HG03025 (cell line): ENCODE measurements at regions not wholly inside any gene's neighbourhood (a gene's known extent, or its start where the extent isn't known, plus 50 kb on each side); places are given as distances from the start of the nearest gene placed in this dataset.

Experiments used
- ATAC-seq: cut with Tn5 transposase; IDR thresholded peaks from one replicate; pipeline ENCODE4 v1.9.1; 2021; ENCODE audit warnings: mild to moderate bottlenecking, moderate library complexity; ENCODE audit not compliant: unreplicated experiment, low FRiP score

DNA sequence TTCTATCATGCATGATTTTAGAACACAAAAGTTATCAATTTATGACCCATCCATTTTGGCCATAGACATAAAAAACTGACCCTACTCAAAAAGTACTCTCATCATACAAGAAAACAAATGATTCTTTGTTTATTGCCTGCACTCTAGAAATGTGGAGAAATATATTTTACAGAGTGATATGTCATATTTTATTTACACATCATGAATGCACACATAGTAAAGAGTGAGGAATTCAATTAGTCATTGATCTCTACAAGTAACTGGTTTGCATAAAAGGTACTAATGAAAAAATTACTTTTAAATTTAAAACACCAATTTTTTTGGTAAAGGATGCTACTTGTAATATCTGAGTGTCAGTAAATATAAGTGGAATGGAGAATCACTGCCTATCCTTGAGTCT is 242.5 kb upstream of the FAT4 start:
- no peak for ATAC-seq

DNA sequence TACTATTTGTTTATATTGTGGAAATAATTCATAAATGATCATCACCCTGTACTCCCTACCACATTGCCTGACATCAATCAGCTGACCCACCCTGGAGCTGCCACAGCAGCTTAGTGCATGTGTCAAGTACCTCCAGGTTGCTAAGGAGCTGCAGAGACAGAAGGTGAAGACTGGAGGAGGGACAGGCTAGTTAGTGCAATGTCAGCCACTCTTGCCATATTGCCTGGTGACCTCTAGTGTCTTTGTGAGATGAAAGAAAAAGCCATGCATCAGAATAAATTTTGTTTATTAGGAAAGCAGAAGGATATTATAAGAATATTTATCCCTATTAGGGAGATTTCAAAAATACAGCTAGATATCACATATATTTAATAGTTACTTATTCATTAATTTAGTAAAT is 243.9 kb upstream of the FAT4 start:
- ATAC-seq, result no peak

DNA sequence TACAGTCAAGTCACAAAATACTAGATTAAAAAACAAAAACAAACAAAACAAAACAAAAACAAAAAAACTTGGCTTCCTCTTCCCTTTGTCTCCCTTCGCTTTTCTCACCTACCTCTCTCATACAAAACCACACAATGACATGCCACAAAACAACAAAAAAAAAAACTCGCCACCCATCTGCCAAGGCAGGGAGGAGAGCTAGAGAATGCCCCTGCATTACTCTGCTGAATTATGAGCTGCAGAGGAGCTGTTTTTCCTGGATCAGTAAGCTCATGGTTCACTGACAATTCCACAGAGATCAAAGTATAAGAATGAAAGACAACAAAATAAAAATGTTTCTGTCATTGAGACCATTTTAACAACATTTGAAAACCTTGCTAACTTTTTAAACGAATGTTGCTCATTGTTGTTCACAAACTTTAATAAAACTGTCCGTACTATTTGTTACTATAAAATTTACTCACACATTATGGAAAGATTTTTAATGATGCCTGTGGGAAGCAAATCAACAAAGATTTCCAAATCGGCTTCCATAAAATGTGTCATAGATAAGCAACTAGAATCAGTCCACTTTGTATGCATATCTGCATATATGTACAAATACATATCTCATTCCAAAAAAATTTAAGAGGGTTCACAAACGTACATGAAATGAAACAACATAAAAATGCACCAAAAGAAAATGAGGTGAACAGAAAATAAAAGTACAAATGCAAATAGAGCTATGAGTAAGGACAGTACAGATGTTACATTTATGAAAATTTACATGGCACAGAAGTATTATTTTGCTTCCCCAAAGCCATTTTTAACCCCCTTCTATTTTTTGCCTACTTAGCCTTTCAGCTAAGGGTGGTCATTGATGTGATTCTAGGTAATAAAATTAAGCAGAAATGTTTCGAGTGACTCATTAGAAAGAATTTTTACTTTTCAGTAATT is 252.4 kb upstream of the FAT4 start:
- no peak for ATAC-seq

GRCh38 chr4:125060376-125060775 is 254.4 kb upstream of the FAT4 start:
- no peak for ATAC-seq

DNA sequence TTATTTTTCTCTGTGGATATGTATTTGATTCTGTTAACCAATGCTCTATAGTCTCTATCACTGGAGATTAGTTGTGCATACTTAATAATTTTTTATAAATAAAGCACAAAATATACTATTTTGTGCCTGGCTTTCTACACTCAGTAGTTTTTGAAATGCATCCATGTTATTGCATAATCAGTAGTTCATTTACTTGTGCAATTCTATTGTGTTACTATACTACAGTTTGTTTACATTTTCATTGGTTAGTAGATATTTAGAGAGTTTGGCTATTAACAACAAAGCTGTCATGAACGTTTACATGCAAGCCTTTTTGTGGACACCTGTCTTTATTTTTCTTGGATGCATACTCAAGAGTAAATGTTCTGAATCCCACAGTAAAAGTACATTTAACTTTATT is 265.0 kb upstream of the FAT4 start:
- ATAC-seq, result no peak

- no peak for ATAC-seq
Observed at GRCh38 chr4:125045311-125045710, 269.4 kb upstream of the FAT4 start.

GRCh38 chr4:125044886-125045285 is 269.9 kb upstream of the FAT4 start:
- no peak for ATAC-seq

GRCh38 chr4:125043486-125043885 is 271.3 kb upstream of the FAT4 start:
- ATAC-seq, result no peak

- ATAC-seq, result no peak
Observed at GRCh38 chr4:125042041-125042440, 272.7 kb upstream of the FAT4 start.

DNA sequence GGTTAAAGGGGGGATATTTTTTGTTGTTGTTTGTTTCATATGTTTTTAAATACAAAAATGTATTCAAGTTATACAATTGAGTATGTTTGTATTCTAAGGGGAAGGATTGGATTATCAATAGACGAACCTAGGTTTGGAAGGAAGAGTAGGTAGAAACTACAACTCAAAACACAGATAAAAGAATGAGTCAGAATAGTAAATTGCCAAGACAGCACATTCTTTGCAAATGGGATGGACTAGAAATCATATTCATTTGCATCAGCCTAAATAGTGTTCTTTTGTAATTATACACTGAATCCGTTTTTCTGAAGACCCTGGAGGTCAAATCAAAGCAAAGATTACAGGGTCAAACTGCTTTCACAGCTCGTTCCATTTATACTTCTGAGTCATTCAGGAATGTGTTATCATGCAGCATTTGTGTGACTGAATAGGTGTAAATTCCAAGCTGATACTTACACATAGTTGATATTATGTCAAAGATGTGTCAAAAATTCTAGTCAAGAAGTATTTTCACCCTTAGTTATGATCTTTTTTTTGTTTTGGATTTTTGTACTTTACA is 273.3 kb upstream of the FAT4 start:
- no peak for ATAC-seq

DNA sequence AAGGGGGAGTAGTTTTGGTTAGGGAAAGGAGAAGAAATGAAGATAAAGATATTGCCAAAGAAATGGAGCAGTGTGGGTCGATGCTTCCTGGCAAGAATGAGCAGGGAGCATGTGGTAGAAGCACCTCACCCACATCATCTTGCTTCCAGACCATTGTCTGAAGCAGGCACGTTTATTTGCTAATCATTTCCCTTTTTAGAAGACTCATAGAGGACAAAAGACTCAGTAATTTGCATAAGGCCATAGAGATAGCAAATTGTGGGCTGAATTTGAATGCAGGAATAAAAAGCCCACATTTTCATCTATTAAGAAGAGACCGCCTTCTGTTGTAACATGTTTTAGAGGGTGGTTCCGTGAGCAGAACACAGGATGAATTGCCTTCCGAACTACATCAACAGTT is 275.2 kb upstream of the FAT4 start:
- no peak for ATAC-seq

DNA sequence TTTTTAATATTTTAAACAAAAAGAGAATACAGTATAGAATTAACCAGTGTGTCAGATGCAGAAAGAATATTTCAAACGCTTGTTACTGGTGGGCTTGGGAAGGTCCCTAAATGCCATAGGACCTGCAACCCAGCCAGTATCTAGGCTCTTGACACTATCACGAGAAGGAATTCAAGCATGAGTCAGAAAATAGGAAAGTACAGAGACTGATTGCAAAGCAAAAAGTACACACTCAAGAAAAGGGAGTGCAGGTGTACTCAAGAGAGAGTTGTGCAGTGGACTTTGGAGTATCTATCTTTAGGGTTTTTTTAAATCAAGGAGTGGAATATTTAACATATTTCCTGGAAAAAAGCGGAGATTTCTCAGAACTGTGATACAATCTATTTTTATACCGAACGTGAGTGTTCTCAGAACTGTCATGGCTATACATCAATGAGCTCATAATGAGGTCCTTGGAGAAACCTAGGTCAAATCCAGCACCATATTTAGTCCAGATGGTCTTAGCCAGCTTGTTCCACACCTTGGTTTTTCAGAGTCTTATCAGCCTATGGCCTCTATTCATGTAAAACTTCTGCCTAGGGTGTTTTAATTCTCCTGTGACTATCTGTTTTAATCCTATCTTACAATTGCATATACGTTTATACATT is 291.8 kb upstream of the FAT4 start:
- ATAC-seq, result no peak

DNA sequence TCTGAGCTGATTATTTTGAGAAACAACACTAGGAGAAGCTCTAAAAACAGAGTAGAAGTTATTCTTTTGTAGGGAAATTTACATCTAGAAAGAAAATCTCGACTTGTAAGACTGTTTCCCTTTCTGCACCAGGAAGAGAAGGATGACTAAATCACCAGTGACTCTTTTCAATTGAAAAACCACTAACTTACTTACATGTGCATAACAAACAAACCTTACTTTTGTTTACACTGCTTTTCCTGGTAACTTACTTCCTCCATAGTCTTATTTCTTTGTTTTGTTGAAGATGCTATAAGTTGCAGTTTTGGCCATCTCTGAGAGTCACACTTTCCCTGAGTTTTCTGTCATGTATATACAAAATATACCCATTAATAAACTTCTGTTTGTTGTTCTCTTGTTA is 293.6 kb upstream of the FAT4 start:
- ATAC-seq, result no peak

DNA sequence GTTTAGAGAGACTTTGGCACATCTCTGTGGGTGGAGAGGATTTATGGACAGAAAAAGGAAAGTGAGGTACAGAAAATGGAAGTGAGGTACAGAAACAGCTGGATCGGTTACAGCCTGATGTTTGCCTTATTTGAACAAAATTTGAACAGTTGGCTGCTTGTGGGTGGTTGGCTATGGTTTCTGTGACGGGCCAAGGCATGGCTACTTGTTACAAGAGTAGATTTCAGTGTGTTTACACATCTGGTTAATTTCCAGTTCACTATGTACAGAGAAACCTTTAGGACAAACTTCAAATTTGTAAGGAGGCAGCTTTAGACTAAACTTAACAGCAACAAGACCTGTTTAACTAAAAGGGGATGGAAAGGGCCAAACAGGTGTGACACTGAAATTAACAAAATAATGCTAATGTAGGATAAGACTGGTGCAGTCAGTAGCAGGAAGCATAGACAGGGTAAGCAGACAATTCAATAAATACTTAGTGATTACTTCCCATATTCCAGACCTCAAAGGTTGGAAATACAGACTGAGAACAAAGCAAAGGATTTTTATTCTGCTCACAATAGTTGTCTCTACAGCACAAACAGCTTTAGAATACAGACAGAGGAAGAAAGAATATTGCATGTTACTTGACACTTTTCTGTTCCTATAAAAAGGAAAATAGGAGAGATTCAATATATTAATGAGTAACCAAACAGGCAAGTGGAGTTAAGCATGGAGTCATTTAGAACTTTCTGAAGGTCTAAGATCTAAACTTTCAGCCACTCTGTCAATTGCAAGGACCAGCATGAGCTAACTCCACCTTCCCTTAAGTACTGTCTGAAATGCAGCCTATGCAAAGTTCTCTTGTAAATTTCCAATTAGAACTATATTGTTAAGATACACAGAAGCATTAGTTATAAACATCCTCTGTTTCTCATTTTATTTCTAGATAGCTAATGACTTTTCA is 294.4 kb upstream of the FAT4 start:
- no peak for ATAC-seq

- ATAC-seq, result no peak
Observed at GRCh38 chr4:125016892-125017299, 297.9 kb upstream of the FAT4 start.

- ATAC-seq, result no peak
Observed at GRCh38 chr4:125013891-125014290, 300.9 kb upstream of the FAT4 start.

DNA sequence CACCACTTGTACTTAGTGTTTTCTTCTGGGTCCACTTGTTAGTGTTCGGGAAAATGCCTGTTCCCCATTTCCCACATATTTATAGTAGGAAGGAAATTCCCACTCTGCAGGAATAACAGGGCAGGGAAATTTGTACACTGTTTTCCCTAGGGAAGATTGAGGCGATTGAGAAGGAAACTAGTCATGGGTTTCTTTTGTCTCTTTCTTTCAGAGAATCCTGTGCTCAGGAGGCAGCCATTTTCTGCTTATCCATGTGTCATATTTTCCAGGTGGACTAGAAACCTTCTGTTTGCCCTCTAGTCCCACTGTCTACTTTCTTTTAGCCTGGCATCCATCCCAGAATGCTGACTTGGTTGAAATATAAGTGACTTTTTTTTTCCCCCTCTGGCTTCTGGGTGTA is 299.1 kb upstream of the ANKRD50 start:
- ATAC-seq, result no peak

GRCh38 chr4:125010796-125011503 is 298.4 kb upstream of the ANKRD50 start:
- no peak for ATAC-seq

GRCh38 chr4:125008676-125009075 is 296.1 kb upstream of the ANKRD50 start:
- ATAC-seq, result no peak

DNA sequence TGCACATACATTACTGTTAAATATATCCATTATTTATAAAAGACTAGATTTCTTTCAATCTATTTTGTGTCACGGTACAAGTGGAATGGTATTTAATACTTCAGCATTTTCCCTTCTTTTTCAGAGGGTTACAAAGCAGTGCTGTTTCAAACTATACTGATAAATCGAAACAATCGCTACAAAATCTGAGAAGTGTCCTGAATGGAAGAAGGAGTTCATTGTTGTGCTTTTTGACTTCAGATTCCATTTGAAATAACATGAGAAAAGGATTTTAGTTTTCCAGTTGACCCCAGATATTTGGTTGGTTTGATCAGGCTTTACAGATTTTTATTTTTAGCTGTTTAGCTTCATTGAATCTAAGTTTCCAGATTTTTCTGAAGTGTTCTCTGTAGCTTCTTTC is 292.1 kb upstream of the ANKRD50 start:
- ATAC-seq, result no peak
